Nephron (organoid): ENCODE measurements at regions not wholly inside any gene's neighbourhood (a gene's known extent, or its start where the extent isn't known, plus 50 kb on each side); places are given as distances from the start of the nearest gene placed in this dataset.

Experiments used
- H3K27ac Mint-ChIP-seq, 3 experiments: 2 replicates each; pipeline ENCODE4 v1.8.0; 2020; ENCODE audit warnings: mixed read lengths in 3 of 3, mild to moderate bottlenecking in 2 of 3, moderate library complexity in 1 of 3
- H3K27me3 Mint-ChIP-seq: 2 replicates; pipeline ENCODE4 v1.8.0; 2021; ENCODE audit warnings: low read depth, mild to moderate bottlenecking, moderate library complexity, mixed read lengths
- H3K36me3 Mint-ChIP-seq: 2 replicates; pipeline ENCODE4 v1.8.0; 2020; ENCODE audit warnings: low read depth, mixed read lengths
- H3K4me1 Mint-ChIP-seq: 2 replicates; pipeline ENCODE4 v1.8.0; 2020; ENCODE audit warnings: mixed read lengths
- H3K4me3 Mint-ChIP-seq, 3 experiments: 2 replicates each; pipeline ENCODE4 v1.8.0; 2020; ENCODE audit warnings: mild to moderate bottlenecking in 3 of 3, mixed read lengths in 3 of 3, moderate library complexity in 2 of 3
- H3K9me3 Mint-ChIP-seq: 2 replicates; pipeline ENCODE4 v1.8.0; 2020; ENCODE audit warnings: mixed read lengths
- CTCF ChIP-seq, 3 experiments: fragments of 200-600 bp; sonication (generic); IDR thresholded peaks; one replicate each; pipeline ENCODE4 v1.5.0; 2021; ENCODE audit warnings: antibody characterized with exemption in 3 of 3; ENCODE audit not compliant: unreplicated experiment in 3 of 3

GRCh38 chr9:134228649-134229048, 64.3 kb upstream of the RNU6ATAC start:
- Mint-ChIP-seq H3K27ac (peak overlapping the region in 1 of 3 experiments; percentile 64), H3K36me3 (no peaks in the 10 kb centered on the region), H3K4me3 (no peak overlapping the region), H3K27me3 (peaks cover 47% of the 10 kb centered on the region), H3K9me3 (no peaks in the 10 kb centered on the region), H3K4me1 (peaks cover 30% of the 10 kb centered on the region)
- TF ChIP-seq CTCF (IDR thresholded peaks at IDR 0.05; ENCODE audit: unreplicated experiment in 3 of 3) = no peak

- no peaks in the 10 kb centered on the region for H3K36me3 Mint-ChIP-seq
- no peak overlapping the region for H3K27ac Mint-ChIP-seq
- H3K27me3 Mint-ChIP-seq = peaks cover 45% of the 10 kb centered on the region
- H3K4me3 Mint-ChIP-seq = no peak overlapping the region
- peaks cover 23% of the 10 kb centered on the region for H3K4me1 Mint-ChIP-seq
- H3K9me3 Mint-ChIP-seq = no peaks in the 10 kb centered on the region
- TF ChIP-seq CTCF (IDR thresholded peaks at IDR 0.05; ENCODE audit: unreplicated experiment in 3 of 3) = no peak
Observed at GRCh38 chr9:134229466-134230091, 65.2 kb upstream of the RNU6ATAC start.

GRCh38 chr9:134230092-134230941, 66.0 kb upstream of the RNU6ATAC start:
- H3K36me3 Mint-ChIP-seq = no peaks in the 10 kb centered on the region
- H3K9me3 Mint-ChIP-seq = no peaks in the 10 kb centered on the region
- H3K4me3 Mint-ChIP-seq = no peak overlapping the region
- no peak overlapping the region for H3K27ac Mint-ChIP-seq
- peaks cover 22% of the 10 kb centered on the region for H3K4me1 Mint-ChIP-seq
- peaks cover 46% of the 10 kb centered on the region for H3K27me3 Mint-ChIP-seq
- TF ChIP-seq CTCF (IDR thresholded peaks at IDR 0.05; ENCODE audit: unreplicated experiment in 3 of 3) = no peak

- no peaks in the 10 kb centered on the region for H3K36me3 Mint-ChIP-seq
- no peaks in the 10 kb centered on the region for H3K9me3 Mint-ChIP-seq
- no peak overlapping the region for H3K4me3 Mint-ChIP-seq
- H3K4me1 Mint-ChIP-seq = peaks cover 17% of the 10 kb centered on the region
- peaks cover 47% of the 10 kb centered on the region for H3K27me3 Mint-ChIP-seq
- no peak for TF ChIP-seq CTCF (IDR thresholded peaks at IDR 0.05; ENCODE audit: unreplicated experiment in 3 of 3)
- no peak overlapping the region for H3K27ac Mint-ChIP-seq
Observed at GRCh38 chr9:134230942-134231325, 66.6 kb upstream of the RNU6ATAC start.

- Mint-ChIP-seq H3K9me3 (no peaks in the 10 kb centered on the region), H3K27me3 (peaks cover 48% of the 10 kb centered on the region), H3K36me3 (no peaks in the 10 kb centered on the region), H3K27ac (no peak overlapping the region), H3K4me3 (no peak overlapping the region), H3K4me1 (peaks cover 17% of the 10 kb centered on the region)
- TF ChIP-seq CTCF (IDR thresholded peaks at IDR 0.05; ENCODE audit: unreplicated experiment in 3 of 3) = no peak
Observed at GRCh38 chr9:134231330-134231745, 67.0 kb upstream of the RNU6ATAC start.
